BE2C (cell line): ENCODE measurements at regions not wholly inside any gene's neighbourhood (a gene's known extent, or its start where the extent isn't known, plus 50 kb on each side); places are given as distances from the start of the nearest gene placed in this dataset.

Experiments used
- DNase-seq: peaks from one replicate; pipeline ENCODE4 v3.0.0-alpha.2; 2020
- H3K27me3 ChIP-seq: fragments of 250-450 bp; sonication (Bioruptor Pico); 2 replicates; pipeline ENCODE4 v1.5.1; 2020; ENCODE audit warnings: mild to moderate bottlenecking
- H3K36me3 ChIP-seq: fragments of 250-450 bp; sonication (Bioruptor Pico); 2 replicates; pipeline ENCODE4 v1.5.1; 2020; ENCODE audit warnings: mild to moderate bottlenecking
- H3K4me1 ChIP-seq: fragments of 250-450 bp; sonication (Bioruptor Pico); 2 replicates; pipeline ENCODE4 v1.5.1; 2020
- H3K4me3 ChIP-seq: 2 replicates; pipeline ENCODE4 v1.5.1; 2011; ENCODE audit warnings: low read depth, low read length
- H3K9me3 ChIP-seq: fragments of 250-450 bp; sonication (Bioruptor Pico); 2 replicates; pipeline ENCODE4 v1.5.1; 2020
- TF ChIP-seq, protein P1 (sequence below): IDR thresholded peaks from 2 replicates; pipeline ENCODE4 v1.5.1; 2012; ENCODE audit warnings: mild to moderate bottlenecking, low read depth, low read length

- peak; percentile 37 for DNase-seq
- no peak overlapping the region for H3K4me3 ChIP-seq
- H3K4me1 ChIP-seq, result no peaks in the 10 kb centered on the region
- no peaks in the 10 kb centered on the region for H3K9me3 ChIP-seq
- H3K27me3 ChIP-seq, result no peaks in the 10 kb centered on the region
- H3K36me3 ChIP-seq, result no peaks in the 10 kb centered on the region
- TF ChIP-seq, protein P1, sequence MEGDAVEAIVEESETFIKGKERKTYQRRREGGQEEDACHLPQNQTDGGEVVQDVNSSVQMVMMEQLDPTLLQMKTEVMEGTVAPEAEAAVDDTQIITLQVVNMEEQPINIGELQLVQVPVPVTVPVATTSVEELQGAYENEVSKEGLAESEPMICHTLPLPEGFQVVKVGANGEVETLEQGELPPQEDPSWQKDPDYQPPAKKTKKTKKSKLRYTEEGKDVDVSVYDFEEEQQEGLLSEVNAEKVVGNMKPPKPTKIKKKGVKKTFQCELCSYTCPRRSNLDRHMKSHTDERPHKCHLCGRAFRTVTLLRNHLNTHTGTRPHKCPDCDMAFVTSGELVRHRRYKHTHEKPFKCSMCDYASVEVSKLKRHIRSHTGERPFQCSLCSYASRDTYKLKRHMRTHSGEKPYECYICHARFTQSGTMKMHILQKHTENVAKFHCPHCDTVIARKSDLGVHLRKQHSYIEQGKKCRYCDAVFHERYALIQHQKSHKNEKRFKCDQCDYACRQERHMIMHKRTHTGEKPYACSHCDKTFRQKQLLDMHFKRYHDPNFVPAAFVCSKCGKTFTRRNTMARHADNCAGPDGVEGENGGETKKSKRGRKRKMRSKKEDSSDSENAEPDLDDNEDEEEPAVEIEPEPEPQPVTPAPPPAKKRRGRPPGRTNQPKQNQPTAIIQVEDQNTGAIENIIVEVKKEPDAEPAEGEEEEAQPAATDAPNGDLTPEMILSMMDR, result peak; percentile 58
Observed at GRCh38 chr13:88196106-88196505, 524.9 kb downstream of the SLITRK5 start.

DNA sequence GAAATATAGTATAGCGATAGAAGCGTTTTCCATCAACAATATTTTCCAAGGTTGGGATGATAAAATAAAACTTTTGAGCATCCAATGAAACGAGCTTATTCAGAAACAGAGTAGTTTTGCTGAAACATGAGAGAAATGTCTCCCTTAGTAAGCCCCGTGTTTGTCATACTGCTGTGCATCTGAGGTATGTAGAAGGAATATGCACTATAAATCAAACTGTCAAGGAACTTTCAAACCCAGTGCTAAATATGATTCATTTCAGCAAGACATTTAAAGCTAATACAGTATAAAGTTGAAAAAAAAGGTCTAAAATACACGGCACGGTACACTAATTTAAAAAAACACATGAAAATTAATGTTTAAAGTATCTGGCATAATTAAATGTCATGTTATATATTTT is 546.2 kb downstream of the SLITRK5 start:
- Histone ChIP-seq H3K36me3 (no peaks in the 10 kb centered on the region), H3K4me1 (no peaks in the 10 kb centered on the region; the same call in none of the 2 replicates), H3K9me3 (no peaks in the 10 kb centered on the region), H3K4me3 (no peak overlapping the region), H3K27me3 (no peaks in the 10 kb centered on the region)
- TF ChIP-seq, protein P1, result no peak
- no peak for DNase-seq

DNA sequence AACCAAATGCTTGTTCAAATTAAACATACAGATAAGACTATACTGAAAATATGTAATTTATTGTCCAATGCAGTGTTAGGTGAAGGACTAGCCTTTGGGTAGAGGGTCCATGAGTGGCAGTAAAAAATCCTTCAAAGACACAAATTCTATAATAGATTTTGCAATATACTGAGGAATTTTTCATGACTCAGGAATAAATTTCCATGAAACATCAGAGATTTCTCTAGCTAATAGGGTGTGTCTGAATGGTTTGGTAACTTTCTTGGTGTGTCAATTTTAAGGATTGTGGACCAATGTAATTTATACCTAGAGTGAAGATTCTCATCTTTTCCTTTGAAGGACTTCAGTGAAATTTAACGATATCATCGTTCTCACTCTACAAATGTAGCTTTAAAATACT is 546.7 kb downstream of the SLITRK5 start:
- H3K27me3 ChIP-seq, result no peaks in the 10 kb centered on the region
- no peaks in the 10 kb centered on the region; the same call in none of the 2 replicates for H3K4me1 ChIP-seq
- TF ChIP-seq, protein P1, result no peak
- H3K4me3 ChIP-seq, result no peak overlapping the region
- DNase-seq, result no peak
- H3K36me3 ChIP-seq, result no peaks in the 10 kb centered on the region
- no peaks in the 10 kb centered on the region for H3K9me3 ChIP-seq

DNA sequence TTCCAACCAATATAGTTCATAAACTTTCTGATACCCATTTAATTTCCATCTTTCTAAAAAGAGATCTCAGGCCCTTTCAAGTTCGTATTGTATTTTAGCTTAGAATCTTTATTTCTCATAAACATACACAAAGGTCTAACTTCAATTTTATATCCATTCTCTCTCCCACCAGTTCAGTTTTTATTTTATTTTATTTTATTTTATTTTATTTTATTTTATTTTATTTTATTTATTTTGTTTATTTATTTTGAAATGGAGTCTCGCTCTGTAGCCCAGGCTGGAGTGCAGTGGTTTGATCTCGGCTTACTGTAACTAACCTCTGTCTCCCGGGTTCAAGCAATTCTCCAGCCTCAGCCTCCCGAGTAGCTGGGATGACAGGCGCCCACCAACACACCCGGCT is 552.8 kb downstream of the SLITRK5 start:
- DNase-seq, result no peak
- no peaks in the 10 kb centered on the region for H3K36me3 ChIP-seq
- TF ChIP-seq, protein P1, result no peak

GRCh38 chr13:88235441-88235840 is 564.3 kb downstream of the SLITRK5 start:
- H3K27me3 ChIP-seq, result no peaks in the 10 kb centered on the region
- TF ChIP-seq, protein P1, result no peak
- H3K9me3 ChIP-seq, result no peaks in the 10 kb centered on the region
- DNase-seq, result no peak
- H3K4me1 ChIP-seq, result no peaks in the 10 kb centered on the region; the same call in 1 of the 2 replicates
- no peak overlapping the region for H3K4me3 ChIP-seq
- H3K36me3 ChIP-seq, result no peaks in the 10 kb centered on the region

More for the DNA sequence above, 552.8 kb downstream of the SLITRK5 start:
- H3K9me3 ChIP-seq, result no peaks in the 10 kb centered on the region
- no peak overlapping the region for H3K4me3 ChIP-seq
- no peaks in the 10 kb centered on the region for H3K27me3 ChIP-seq
- H3K4me1 ChIP-seq, result no peaks in the 10 kb centered on the region

DNA sequence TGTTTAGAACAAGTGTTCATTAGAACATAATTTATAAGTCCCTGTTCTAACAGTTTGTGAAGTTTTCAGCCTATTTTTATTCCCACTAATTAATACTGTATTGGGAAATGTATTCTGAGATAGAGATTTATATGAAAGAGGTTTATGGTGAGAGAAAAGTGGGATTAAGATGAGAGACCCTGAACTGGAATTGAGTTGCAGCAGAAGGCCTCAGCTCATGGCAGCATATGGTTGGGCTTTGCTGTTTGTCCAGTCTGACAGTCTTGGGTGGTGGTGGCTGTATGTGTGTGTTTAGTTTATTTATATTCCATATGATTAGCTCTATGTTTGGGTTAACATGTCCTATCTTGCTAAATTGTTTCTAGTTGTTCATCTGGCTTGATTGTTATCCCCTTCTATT is 575.1 kb downstream of the SLITRK5 start:
- peak; percentile 3 for DNase-seq
- H3K4me1 ChIP-seq, result no peaks in the 10 kb centered on the region
- H3K4me3 ChIP-seq, result no peak overlapping the region
- H3K9me3 ChIP-seq, result no peaks in the 10 kb centered on the region
- no peaks in the 10 kb centered on the region for H3K36me3 ChIP-seq
- TF ChIP-seq, protein P1, result no peak
- H3K27me3 ChIP-seq, result no peaks in the 10 kb centered on the region
